SK-N-SH (cell line): ENCODE measurements at regions not wholly inside any gene's neighbourhood (a gene's known extent, or its start where the extent isn't known, plus 50 kb on each side); places are given as distances from the start of the nearest gene placed in this dataset.

Experiments used
- CTCF ChIA-PET: fragments of 300-600, 350-600 bp; formaldehyde crosslinking; extraction: SDS; loops from one replicate; lab custom pipeline; 2021; lab: Yijun Ruan, JAX
- POLR2A ChIA-PET: fragments of 350-600 bp; sonication (Branson Sonifier 250); formaldehyde crosslinking; extraction: SDS; loops from one replicate; lab custom pipeline; 2020; ENCODE audit warnings: antibody characterized with exemption, inconsistent platforms; lab: Yijun Ruan, JAX
- DNase-seq: peaks from one replicate; pipeline ENCODE4 v3.0.0; 2012
- H2AFZ ChIP-seq: fragments of 200-600 bp; sonication (generic); 2 replicates; pipeline ENCODE4 v1.8.1; 2016; ENCODE audit warnings: antibody characterized with exemption, mild to moderate bottlenecking, low read depth
- H3F3A ChIP-seq: fragments of 200-600 bp; sonication (generic); replicated peaks from 2 replicates; pipeline ENCODE3; 2016; ENCODE audit warnings: antibody characterized with exemption, mild to moderate bottlenecking; ENCODE audit not compliant: insufficient read depth
- H3K27ac ChIP-seq, 2 experiments: fragments of 200-500 bp in 1 of 2; fragments of 200-600 bp in 1 of 2; sonication (Bioruptor generic) in 1 of 2; sonication (generic), shearing (Covaris generic) in 1 of 2; 2 replicates each; pipeline versions ENCODE4 v1.5.1 to v1.6.1; 2014 to 2016; ENCODE audit warnings: low read depth in 2 of 2, inconsistent platforms in 1 of 2, low read length in 1 of 2, mild to moderate bottlenecking in 1 of 2, mixed read lengths in 1 of 2
- H3K27me3 ChIP-seq: fragments of 200-600 bp; sonication (generic), shearing (Covaris generic); 2 replicates; pipeline ENCODE4 v1.6.1; 2016; ENCODE audit warnings: mixed run types; ENCODE audit not compliant: insufficient read depth
- H3K36me3 ChIP-seq, 2 experiments: fragments of 200-500 bp in 1 of 2; fragments of 200-600 bp in 1 of 2; sonication (Bioruptor generic) in 1 of 2; sonication (generic) in 1 of 2; replicated peaks in 1 of 2; 2 replicates each; pipeline versions ENCODE3 to v1.5.1; 2014 to 2016; ENCODE audit warnings: low read length in 1 of 2, mild to moderate bottlenecking in 1 of 2; ENCODE audit not compliant: insufficient read depth in 2 of 2, control insufficient read depth in 1 of 2
- H3K4me1 ChIP-seq, 2 experiments: fragments of 200-500 bp in 1 of 2; fragments of 200-600 bp in 1 of 2; sonication (Bioruptor generic) in 1 of 2; sonication (generic), shearing (Covaris generic) in 1 of 2; 2 replicates each; pipeline versions ENCODE4 v1.5.1 to v1.6.1; 2014 to 2016; ENCODE audit warnings: low read depth in 1 of 2, low read length in 1 of 2, mixed run types in 1 of 2; ENCODE audit not compliant: insufficient read depth in 2 of 2, control insufficient read depth in 1 of 2
- H3K4me2 ChIP-seq: fragments of 200-600 bp; sonication (generic), shearing (Covaris generic); 2 replicates; pipeline ENCODE4 v1.6.1; 2017; ENCODE audit warnings: mixed run types
- H3K4me3 ChIP-seq, 2 experiments: fragments of 200-500 bp in 1 of 2; fragments of 200-600 bp in 1 of 2; sonication (Bioruptor generic) in 1 of 2; sonication (generic), shearing (Covaris generic) in 1 of 2; 2 replicates each; pipeline versions ENCODE4 v1.5.1 to v1.8.1; 2014 to 2016; ENCODE audit warnings: low read depth in 2 of 2, inconsistent platforms in 1 of 2, low read length in 1 of 2, mild to moderate bottlenecking in 1 of 2, mixed read lengths in 1 of 2, moderate library complexity in 1 of 2
- H3K79me2 ChIP-seq: fragments of 200-600 bp; sonication (generic); 2 replicates; pipeline ENCODE4 v1.8.1; 2017; ENCODE audit warnings: mild to moderate bottlenecking; ENCODE audit not compliant: insufficient read depth
- H3K9ac ChIP-seq: fragments of 200-600 bp; sonication (generic); 2 replicates; pipeline ENCODE4 v1.6.1; 2017; ENCODE audit warnings: mixed run types
- H3K9me2 ChIP-seq: fragments of 200-600 bp; sonication (generic); 2 replicates; pipeline ENCODE4 v1.6.1; 2017; ENCODE audit warnings: mixed run types
- H3K9me3 ChIP-seq: fragments of 200-600 bp; sonication (generic); 2 replicates; pipeline ENCODE4 v1.6.1; 2017; ENCODE audit warnings: mixed run types, mild to moderate bottlenecking, moderate library complexity
- H4K20me1 ChIP-seq: fragments of 200-600 bp; sonication (generic); 2 replicates; pipeline ENCODE4 v1.6.1; 2017; ENCODE audit warnings: mild to moderate bottlenecking, mixed run types; ENCODE audit not compliant: insufficient read depth
- CTCF ChIP-seq: fragments of 200-600 bp; sonication (generic); IDR thresholded peaks from 2 replicates; pipeline ENCODE4 v1.6.1; 2017; ENCODE audit warnings: antibody characterized with exemption, mild to moderate bottlenecking, moderate library complexity
- ELF1 ChIP-seq: IDR thresholded peaks from 2 replicates; pipeline ENCODE4 v1.4.0; 2012
- EP300 ChIP-seq, 2 experiments: IDR thresholded peaks; 2 replicates each; pipeline versions ENCODE4 v1.4.0 to v1.6.1; 2012; ENCODE audit warnings: borderline replicate concordance in 1 of 2, low read depth in 1 of 2, low read length in 1 of 2
- EZH2phosphoT487 ChIP-seq: fragments of 200-600 bp; sonication (generic); IDR thresholded peaks from 2 replicates; pipeline ENCODE4 v1.6.1; 2017; ENCODE audit warnings: low read depth, mixed run types, mild to moderate bottlenecking, antibody characterized with exemption, moderate library complexity, borderline replicate concordance
- FOXM1 ChIP-seq: IDR thresholded peaks from 2 replicates; pipeline ENCODE4 v1.4.0; 2012; ENCODE audit warnings: low read depth, mild to moderate bottlenecking
- GATA2 ChIP-seq: sonication (generic); formaldehyde crosslinking; IDR thresholded peaks from 2 replicates; pipeline ENCODE4 v1.5.0; 2020; ENCODE audit warnings: mild to moderate bottlenecking, missing genetic modification reagents
- IRF3 ChIP-seq: fragments of 150-350 bp; IDR thresholded peaks from 2 replicates; pipeline ENCODE4 v1.6.1; 2016; ENCODE audit warnings: mild to moderate bottlenecking, low read depth, low read length
- MEF2A ChIP-seq: IDR thresholded peaks from 2 replicates; pipeline ENCODE4 v1.4.0; 2012; ENCODE audit warnings: low read depth, borderline replicate concordance
- MXI1 ChIP-seq: IDR thresholded peaks from 2 replicates; pipeline ENCODE4 v1.6.1; 2012; ENCODE audit warnings: mild to moderate bottlenecking, low read depth, low read length, improper control_type of control experiment
- NFIC ChIP-seq: IDR thresholded peaks from 2 replicates; pipeline ENCODE4 v1.4.0; 2012; ENCODE audit warnings: borderline replicate concordance
- NRF1 ChIP-seq: IDR thresholded peaks from 2 replicates; pipeline ENCODE4 v1.6.1; 2012; ENCODE audit warnings: low read depth, mild to moderate bottlenecking, low read length
- PBX3 ChIP-seq: IDR thresholded peaks from 2 replicates; pipeline ENCODE4; 2012
- POLR2AphosphoS5 ChIP-seq: IDR thresholded peaks from 2 replicates; pipeline ENCODE4 v1.6.1; 2012; ENCODE audit warnings: low read depth, low read length
- RAD21 ChIP-seq: IDR thresholded peaks from 2 replicates; pipeline ENCODE4 v1.6.1; 2012; ENCODE audit warnings: mild to moderate bottlenecking, low read length
- RCOR1 ChIP-seq: fragments of 150-350 bp; IDR thresholded peaks from 2 replicates; pipeline ENCODE4 v1.6.1; 2017; ENCODE audit warnings: antibody characterized with exemption, low read length
- RFX5 ChIP-seq: IDR thresholded peaks from 2 replicates; pipeline ENCODE4 v1.6.1; 2012; ENCODE audit warnings: mild to moderate bottlenecking, improper control_type of control experiment, low read length
- RXRA ChIP-seq: IDR thresholded peaks from 2 replicates; pipeline ENCODE4 v1.4.0; 2012; ENCODE audit warnings: low read depth, mild to moderate bottlenecking, borderline replicate concordance
- SIN3A ChIP-seq: IDR thresholded peaks from 2 replicates; pipeline ENCODE4 v1.6.1; 2012; ENCODE audit warnings: low read depth, mild to moderate bottlenecking, low read length, moderate library complexity, borderline replicate concordance
- SMC3 ChIP-seq: IDR thresholded peaks from 2 replicates; pipeline ENCODE4 v1.6.1; 2012; ENCODE audit warnings: low read depth, low read length, improper control_type of control experiment
- TCF12 ChIP-seq: IDR thresholded peaks from 2 replicates; pipeline ENCODE4 v1.4.0; 2012
- TEAD4 ChIP-seq: IDR thresholded peaks from 2 replicates; pipeline ENCODE4 v1.4.0; 2012; ENCODE audit warnings: mild to moderate bottlenecking, borderline replicate concordance; ENCODE audit not compliant: insufficient read depth
- USF1 ChIP-seq: IDR thresholded peaks from 2 replicates; pipeline ENCODE4 v1.4.0; 2012; ENCODE audit warnings: low read depth, borderline replicate concordance
- USF2 ChIP-seq: fragments of 150-350 bp; IDR thresholded peaks from 2 replicates; pipeline ENCODE4 v1.6.1; 2017; ENCODE audit warnings: antibody characterized with exemption, low read length, low read depth, borderline replicate concordance
- YY1 ChIP-seq: IDR thresholded peaks from 2 replicates; pipeline ENCODE4 v1.4.0; 2012; ENCODE audit warnings: low read depth, mild to moderate bottlenecking
- ZBTB33 ChIP-seq: IDR thresholded peaks from 2 replicates; pipeline ENCODE4 v1.4.0; 2012; ENCODE audit warnings: low read depth, borderline replicate concordance
- WGBS: methylation state at CpG from one replicate; pipeline ENCODE4 v1.1.6; 2017; ENCODE audit warnings: low lambda C conversion rate; 5-methylcytosine and 5-hydroxymethylcytosine counted together

- POLR2A ChIA-PET, result no interaction called here
- Histone ChIP-seq H3K4me2 (no peak overlapping the region), H2AFZ (no peak overlapping the region)
Observed at GRCh38 chr21:28018741-28019669, 973.7 kb downstream of the LTN1 start.

More at GRCh38 chr21:28018741-28019669, 973.7 kb downstream of the LTN1 start:
- no peak overlapping the region for H3K4me3 ChIP-seq
- no peaks in the 10 kb centered on the region for H3K79me2 ChIP-seq
- H3F3A ChIP-seq, result no peaks in the 10 kb centered on the region
- DNase-seq, result no peak
- H3K27me3 ChIP-seq, result no peaks in the 10 kb centered on the region
- H3K9me2 ChIP-seq, result no peaks in the 10 kb centered on the region
- WGBS, result 67% methylated on average over 11 of the region's 15 CpGs
- no peaks in the 10 kb centered on the region for H3K9me3 ChIP-seq
- no peak overlapping the region; a peak in 1 of 4 replicates for H3K27ac ChIP-seq
- peaks cover 0 to 2% of the 10 kb centered on the region in 2 experiments; a peak in 1 of 4 replicates for H3K4me1 ChIP-seq
- no peaks in the 10 kb centered on the region for H3K36me3 ChIP-seq
- CTCF ChIA-PET, result interaction anchor here (0.6 to 0.8 kb wide), 2 partner anchors 43 to 1175 kb away, joined by 3 read pairs; no protein-coding TSS in a partner anchor
- no peaks in the 10 kb centered on the region for H4K20me1 ChIP-seq
- H3K9ac ChIP-seq, result no peak overlapping the region
- TF ChIP-seq CTCF (peak; percentile 22), USF1 (no peak), NFIC (no peak), RAD21 (peak; percentile 17; the same call in 1 of the 2 replicates), TCF12 (no peak), ZBTB33 (no peak), RFX5 (no peak), RXRA (no peak), EZH2phosphoT487 (no peak), IRF3 (no peak), POLR2AphosphoS5 (no peak), RCOR1 (no peak), YY1 (no peak), NRF1 (no peak), MXI1 (no peak), USF2 (no peak), EP300 (IDR thresholded peaks at IDR 0.05; ENCODE audit: borderline replicate concordance in 1 of 2, low read depth in 1 of 2, low read length in 1 of 2) (no peak), PBX3 (no peak), SIN3A (no peak), FOXM1 (no peak), ELF1 (no peak), SMC3 (peak; percentile 31), TEAD4 (no peak), MEF2A (no peak), GATA2 (CRISPR knock-in tag) (no peak)
